ENCODE measurements at regions not wholly inside any gene's neighbourhood (a gene's known extent, or its start where the extent isn't known, plus 50 kb on each side); places are given as distances from the start of the nearest gene placed in this dataset.

- no peak for TF ChIP-seq ELF4 (CRISPR knock-in tag; IDR thresholded peaks at IDR 0.05; ENCODE audit: borderline replicate concordance)
- no peak for TF ChIP-seq ZFP36L2 (CRISPR knock-in tag; IDR thresholded peaks at IDR 0.05)
- TF ChIP-seq PAXIP1 (CRISPR knock-in tag; conservative IDR thresholded peaks at IDR 0.05): peak; percentile 39; the same call in 1 of the 2 replicates
- TF ChIP-seq, protein P1, sequence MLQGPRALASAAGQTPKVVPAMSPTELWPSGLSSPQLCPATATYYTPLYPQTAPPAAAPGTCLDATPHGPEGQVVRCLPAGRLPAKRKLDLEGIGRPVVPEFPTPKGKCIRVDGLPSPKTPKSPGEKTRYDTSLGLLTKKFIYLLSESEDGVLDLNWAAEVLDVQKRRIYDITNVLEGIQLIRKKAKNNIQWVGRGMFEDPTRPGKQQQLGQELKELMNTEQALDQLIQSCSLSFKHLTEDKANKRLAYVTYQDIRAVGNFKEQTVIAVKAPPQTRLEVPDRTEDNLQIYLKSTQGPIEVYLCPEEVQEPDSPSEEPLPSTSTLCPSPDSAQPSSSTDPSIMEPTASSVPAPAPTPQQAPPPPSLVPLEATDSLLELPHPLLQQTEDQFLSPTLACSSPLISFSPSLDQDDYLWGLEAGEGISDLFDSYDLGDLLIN (CRISPR knock-in tag; IDR thresholded peaks at IDR 0.05; ENCODE audit: borderline replicate concordance): no peak
- no peak for TF ChIP-seq PCBP2 (optimal IDR thresholded peaks at IDR 0.05; ENCODE audit: low read depth, low read length, poor library complexity, severe bottlenecking)
- TF ChIP-seq U2AF2 (IDR thresholded peaks at IDR 0.05; ENCODE audit: low read depth, low read length): no peak
- TF ChIP-seq ZFP36L1 (CRISPR knock-in tag; IDR thresholded peaks at IDR 0.05): no peak
- TF ChIP-seq ZNF644 (CRISPR knock-in tag; IDR thresholded peaks at IDR 0.05; ENCODE audit: low read depth): peak; percentile 69; the same call in 1 of the 2 replicates
- no peak for TF ChIP-seq BATF2 (CRISPR knock-in tag; IDR thresholded peaks at IDR 0.05)
- peak; percentile 70 for TF ChIP-seq HNF4A (CRISPR knock-in tag; IDR thresholded peaks at IDR 0.05)
- TF ChIP-seq RORA (CRISPR knock-in tag; IDR thresholded peaks at IDR 0.05): no peak
- TF ChIP-seq, protein P2, sequence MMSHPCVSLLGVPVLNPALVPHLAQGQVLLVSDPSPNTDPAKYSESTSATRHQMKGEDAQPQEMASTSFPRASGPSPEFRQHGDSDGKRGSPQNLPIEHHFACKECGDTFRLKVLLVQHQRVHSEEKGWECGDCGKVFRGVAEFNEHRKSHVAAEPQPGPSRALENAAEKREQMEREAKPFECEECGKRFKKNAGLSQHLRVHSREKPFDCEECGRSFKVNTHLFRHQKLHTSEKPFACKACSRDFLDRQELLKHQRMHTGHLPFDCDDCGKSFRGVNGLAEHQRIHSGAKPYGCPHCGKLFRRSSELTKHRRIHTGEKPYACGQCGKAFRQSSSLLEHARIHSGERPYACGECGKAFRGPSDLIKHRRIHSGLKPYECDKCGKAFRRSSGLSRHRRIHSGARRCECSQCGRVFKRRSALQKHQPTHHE (CRISPR knock-in tag; IDR thresholded peaks at IDR 0.05; ENCODE audit: borderline replicate concordance): no peak
- TF ChIP-seq AKAP8 (CRISPR knock-in tag; IDR thresholded peaks at IDR 0.05): no peak
- TF ChIP-seq ZNF879 (CRISPR knock-in tag; IDR thresholded peaks at IDR 0.05): no peak
- no peak for TF ChIP-seq PITX1 (CRISPR knock-in tag; IDR thresholded peaks at IDR 0.05)
- no peak for TF ChIP-seq ISX (CRISPR knock-in tag; conservative IDR thresholded peaks at IDR 0.05)
- TF ChIP-seq THAP11 (CRISPR knock-in tag; IDR thresholded peaks at IDR 0.05): no peak
- TF ChIP-seq ZSCAN22 (CRISPR knock-in tag; IDR thresholded peaks at IDR 0.05): no peak
- TF ChIP-seq FOXP1 (IDR thresholded peaks at IDR 0.05): no peak
- TF ChIP-seq FOXP1 (CRISPR knock-in tag; IDR thresholded peaks at IDR 0.05): no peak
- no peak for TF ChIP-seq RFXAP (CRISPR knock-in tag; IDR thresholded peaks at IDR 0.05; ENCODE audit: borderline replicate concordance)
- TF ChIP-seq ZNF282 (IDR thresholded peaks at IDR 0.05; ENCODE audit: partially characterized antibody): no peak
- no peak for TF ChIP-seq ZSCAN30 (CRISPR knock-in tag; IDR thresholded peaks at IDR 0.05)
- TF ChIP-seq SIX4 (CRISPR knock-in tag; IDR thresholded peaks at IDR 0.05): no peak
- TF ChIP-seq EHMT2 (IDR thresholded peaks at IDR 0.05; ENCODE audit: borderline replicate concordance, low read depth, low read length): peak; percentile 27; the same call in 1 of the 2 replicates
- TF ChIP-seq SOX13 (IDR thresholded peaks at IDR 0.05): no peak
- TF ChIP-seq SOX13 (CRISPR knock-in tag; conservative IDR thresholded peaks at IDR 0.05 in 1 of 2, IDR thresholded peaks at IDR 0.05 in 1 of 2): peak in 1 of 2 experiments; percentile 38; a peak in 1 of 4 replicates
- no peak for TF ChIP-seq SCMH1 (CRISPR knock-in tag; IDR thresholded peaks at IDR 0.05; ENCODE audit: borderline replicate concordance)
Observed at GRCh38 chrX:96204928-96205327, 479.7 kb upstream of the DIAPH2 start (continued).

Measured in HepG2 (cell line).